ENCODE measurements at regions not wholly inside any gene's neighbourhood (a gene's known extent, or its start where the extent isn't known, plus 50 kb on each side); places are given as distances from the start of the nearest gene placed in this dataset.

GRCh38 chr2:142259356-142259755 is 128.5 kb upstream of the LRP1B start:
- in situ Hi-C loops (cut with HindIII; ENCODE audit: low sequenced_read_pairs) = no loop called here
- no peak overlapping the region for H3K4me3 ChIP-seq (ENCODE audit: low read depth, low read length)
- no peak for TF ChIP-seq CTCF (IDR thresholded peaks at IDR 0.05; ENCODE audit: low read depth, low read length, missing control alignments)
- no peak for DNase-seq (ENCODE audit: low read depth)

- in situ Hi-C loops (cut with HindIII; ENCODE audit: low sequenced_read_pairs) = no loop called here
Measured at GRCh38 chr2:142254031-142254430, 123.2 kb upstream of the LRP1B start.

GRCh38 chr2:142241016-142241415 is 110.2 kb upstream of the LRP1B start:
- no peak for TF ChIP-seq CTCF (IDR thresholded peaks at IDR 0.05; ENCODE audit: low read depth, low read length, missing control alignments)
- no peak overlapping the region for H3K4me3 ChIP-seq (ENCODE audit: low read depth, low read length)
- in situ Hi-C loops (cut with HindIII; ENCODE audit: low sequenced_read_pairs) = no loop called here
- DNase-seq (ENCODE audit: low read depth) = no peak

More at GRCh38 chr2:142254031-142254430, 123.2 kb upstream of the LRP1B start:
- no peak overlapping the region for H3K4me3 ChIP-seq (ENCODE audit: low read depth, low read length)
- no peak for DNase-seq (ENCODE audit: low read depth)
- no peak for TF ChIP-seq CTCF (IDR thresholded peaks at IDR 0.05; ENCODE audit: low read depth, low read length, missing control alignments)

- no peak for DNase-seq (ENCODE audit: low read depth)
- in situ Hi-C loops (cut with HindIII; ENCODE audit: low sequenced_read_pairs) = no loop called here
- H3K4me3 ChIP-seq (ENCODE audit: low read depth, low read length) = no peak overlapping the region
- TF ChIP-seq CTCF (IDR thresholded peaks at IDR 0.05; ENCODE audit: low read depth, low read length, missing control alignments) = no peak
Measured at GRCh38 chr2:142236181-142236580, 105.4 kb upstream of the LRP1B start.

- in situ Hi-C loops (cut with HindIII; ENCODE audit: low sequenced_read_pairs) = no loop called here
- DNase-seq (ENCODE audit: low read depth) = no peak
- no peak overlapping the region for H3K4me3 ChIP-seq (ENCODE audit: low read depth, low read length)
- no peak for TF ChIP-seq CTCF (IDR thresholded peaks at IDR 0.05; ENCODE audit: low read depth, low read length, missing control alignments)
Measured at GRCh38 chr2:142234741-142235140, 103.9 kb upstream of the LRP1B start.

GRCh38 chr2:142223309-142223708 is 92.5 kb upstream of the LRP1B start:
- no peak overlapping the region for H3K4me3 ChIP-seq (ENCODE audit: low read depth, low read length)
- in situ Hi-C loops (cut with HindIII; ENCODE audit: low sequenced_read_pairs) = no loop called here
- TF ChIP-seq CTCF (IDR thresholded peaks at IDR 0.05; ENCODE audit: low read depth, low read length, missing control alignments) = no peak
- no peak for DNase-seq (ENCODE audit: low read depth)

- no peak overlapping the region for H3K4me3 ChIP-seq (ENCODE audit: low read depth, low read length)
- in situ Hi-C loops (cut with HindIII; ENCODE audit: low sequenced_read_pairs) = no loop called here
- no peak for DNase-seq (ENCODE audit: low read depth)
- TF ChIP-seq CTCF (IDR thresholded peaks at IDR 0.05; ENCODE audit: low read depth, low read length, missing control alignments) = no peak
Measured at GRCh38 chr2:142222715-142223114, 91.9 kb upstream of the LRP1B start.

Data from astrocyte of the cerebellum (primary cell).